ENCODE measurements at regions not wholly inside any gene's neighbourhood (a gene's known extent, or its start where the extent isn't known, plus 50 kb on each side); places are given as distances from the start of the nearest gene placed in this dataset.

- TF ChIP-seq GABPB1 (CRISPR knock-in tag; IDR thresholded peaks at IDR 0.05) (no peak), ZNF264 (CRISPR knock-in tag; IDR thresholded peaks at IDR 0.05) (no peak), MAFK (conservative IDR thresholded peaks at IDR 0.05 in 1 of 2, IDR thresholded peaks at IDR 0.05 in 1 of 2; ENCODE audit: low read length in 2 of 2) (no peak), TEAD2 (CRISPR knock-in tag; IDR thresholded peaks at IDR 0.05) (no peak), EZH2 (conservative IDR thresholded peaks at IDR 0.05; ENCODE audit: low read depth, low read length) (no peak), TAF1 (CRISPR knock-in tag; IDR thresholded peaks at IDR 0.05) (no peak), NCOR1 (IDR thresholded peaks at IDR 0.05; ENCODE audit: borderline replicate concordance, low read length) (no peak), BRCA1 (CRISPR knock-in tag; IDR thresholded peaks at IDR 0.05) (no peak), ZBTB49 (CRISPR knock-in tag; IDR thresholded peaks at IDR 0.05; ENCODE audit: borderline replicate concordance) (no peak), TAF15 (IDR thresholded peaks at IDR 0.05; ENCODE audit: low read depth, low read length, poor library complexity, severe bottlenecking) (no peak), TP53 (CRISPR knock-in tag; conservative IDR thresholded peaks at IDR 0.05) (no peak), ZNF761 (CRISPR knock-in tag; conservative IDR thresholded peaks at IDR 0.05) (no peak), PBX3 (CRISPR knock-in tag; IDR thresholded peaks at IDR 0.05; ENCODE audit: borderline replicate concordance) (no peak)
Measured at GRCh38 chr5:123718238-123718637, 206.3 kb downstream of the CSNK1G3 start.
